Choroid plexus epithelial cell (primary cell): ENCODE measurements at regions not wholly inside any gene's neighbourhood (a gene's known extent, or its start where the extent isn't known, plus 50 kb on each side); places are given as distances from the start of the nearest gene placed in this dataset.
"Not testable (repeated sequence)": the region's sequence is repeated elsewhere in the genome, so short reads cannot be mapped to it uniquely, and the experiment has no call there.

ENCODE experiments used
- DNase-seq: peaks from one replicate; pipeline ENCODE4 v3.0.0-alpha.2; 2010; ENCODE audit warnings: low read depth
- H3K4me3 ChIP-seq: 2 replicates; pipeline ENCODE4 v1.5.1; 2011; ENCODE audit warnings: low read depth, mild to moderate bottlenecking, control low read depth, low read length, moderate library complexity
- TF ChIP-seq, protein P1 (sequence below): conservative IDR thresholded peaks from 2 replicates; pipeline ENCODE4 v1.5.1; 2011; ENCODE audit warnings: low read depth, mild to moderate bottlenecking, control low read depth, inconsistent platforms, low read length, moderate library complexity

DNA sequence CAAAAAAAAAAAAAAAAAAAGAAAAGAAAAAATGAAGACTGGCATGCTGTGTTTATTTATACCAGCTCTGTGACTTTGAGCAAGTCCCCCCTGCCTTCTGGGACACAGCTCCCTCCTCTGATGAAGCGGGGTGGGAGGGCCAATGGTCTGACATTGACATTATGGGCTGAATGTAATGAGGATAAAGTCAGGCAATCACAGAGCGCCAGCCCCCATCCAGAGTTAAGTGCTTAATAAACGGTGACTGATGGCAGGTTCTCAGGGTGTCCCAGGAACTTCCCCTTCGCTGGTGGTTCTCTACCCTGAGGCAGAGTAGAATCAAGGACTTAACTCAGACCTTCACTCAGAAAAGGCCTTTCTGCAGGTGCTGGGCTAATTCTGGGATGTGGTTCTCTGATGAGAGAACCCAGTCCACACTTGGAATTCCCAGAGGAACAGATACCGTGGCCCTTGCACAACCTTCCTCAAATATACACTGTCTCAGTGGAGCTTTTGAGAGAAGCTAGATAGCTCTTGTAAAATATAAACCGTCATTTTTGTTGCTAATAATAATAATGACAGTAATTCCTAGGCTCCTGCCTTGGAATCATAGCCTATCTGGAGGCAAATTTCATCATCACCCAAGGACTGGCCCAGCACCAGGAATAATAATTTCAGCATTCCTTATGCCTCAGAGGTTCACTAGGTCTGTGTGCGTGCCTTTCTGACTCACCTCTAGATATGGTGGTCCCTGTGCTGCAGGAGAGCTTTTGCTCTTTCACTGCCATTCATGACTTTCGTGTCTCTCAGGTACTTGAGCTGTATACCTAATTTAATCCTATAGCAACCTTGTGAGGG lies 115.8 kb downstream of the RPLP1 start:
- TF ChIP-seq, protein P1, sequence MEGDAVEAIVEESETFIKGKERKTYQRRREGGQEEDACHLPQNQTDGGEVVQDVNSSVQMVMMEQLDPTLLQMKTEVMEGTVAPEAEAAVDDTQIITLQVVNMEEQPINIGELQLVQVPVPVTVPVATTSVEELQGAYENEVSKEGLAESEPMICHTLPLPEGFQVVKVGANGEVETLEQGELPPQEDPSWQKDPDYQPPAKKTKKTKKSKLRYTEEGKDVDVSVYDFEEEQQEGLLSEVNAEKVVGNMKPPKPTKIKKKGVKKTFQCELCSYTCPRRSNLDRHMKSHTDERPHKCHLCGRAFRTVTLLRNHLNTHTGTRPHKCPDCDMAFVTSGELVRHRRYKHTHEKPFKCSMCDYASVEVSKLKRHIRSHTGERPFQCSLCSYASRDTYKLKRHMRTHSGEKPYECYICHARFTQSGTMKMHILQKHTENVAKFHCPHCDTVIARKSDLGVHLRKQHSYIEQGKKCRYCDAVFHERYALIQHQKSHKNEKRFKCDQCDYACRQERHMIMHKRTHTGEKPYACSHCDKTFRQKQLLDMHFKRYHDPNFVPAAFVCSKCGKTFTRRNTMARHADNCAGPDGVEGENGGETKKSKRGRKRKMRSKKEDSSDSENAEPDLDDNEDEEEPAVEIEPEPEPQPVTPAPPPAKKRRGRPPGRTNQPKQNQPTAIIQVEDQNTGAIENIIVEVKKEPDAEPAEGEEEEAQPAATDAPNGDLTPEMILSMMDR = no peak
- DNase-seq = peak; percentile 79
- H3K4me3 ChIP-seq = no peak overlapping the region

GRCh38 chr15:69570454-69570853 lies 117.8 kb downstream of the RPLP1 start:
- H3K4me3 ChIP-seq = no peak overlapping the region
- DNase-seq = no peak
- TF ChIP-seq, protein P1 = no peak

DNA sequence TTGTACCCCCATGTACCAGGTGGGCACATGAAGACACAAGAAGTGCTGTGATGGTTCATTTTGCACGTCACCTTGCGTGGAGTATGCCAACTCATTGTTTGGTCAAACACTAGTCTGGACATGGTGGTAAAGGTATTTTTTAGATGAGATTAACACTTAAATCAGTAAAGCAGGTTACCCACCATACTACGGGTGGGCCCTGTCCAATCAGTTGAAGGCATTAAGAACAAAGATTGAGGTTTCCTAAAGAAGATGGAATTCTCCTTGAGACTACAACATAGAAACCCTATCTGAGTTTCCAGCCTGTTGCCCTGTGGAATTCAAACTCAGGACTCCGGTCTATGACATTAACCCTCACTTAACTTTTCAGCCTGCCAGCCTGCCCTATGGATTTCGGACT lies 118.4 kb downstream of the RPLP1 start:
- DNase-seq = no peak
- no peak overlapping the region for H3K4me3 ChIP-seq
- TF ChIP-seq, protein P1 = no peak

- not testable (repeated sequence) for DNase-seq, H3K4me3 ChIP-seq
These were observed 120.7 kb downstream of the RPLP1 start for GRCh38 chr15:69573278-69573677.

DNA sequence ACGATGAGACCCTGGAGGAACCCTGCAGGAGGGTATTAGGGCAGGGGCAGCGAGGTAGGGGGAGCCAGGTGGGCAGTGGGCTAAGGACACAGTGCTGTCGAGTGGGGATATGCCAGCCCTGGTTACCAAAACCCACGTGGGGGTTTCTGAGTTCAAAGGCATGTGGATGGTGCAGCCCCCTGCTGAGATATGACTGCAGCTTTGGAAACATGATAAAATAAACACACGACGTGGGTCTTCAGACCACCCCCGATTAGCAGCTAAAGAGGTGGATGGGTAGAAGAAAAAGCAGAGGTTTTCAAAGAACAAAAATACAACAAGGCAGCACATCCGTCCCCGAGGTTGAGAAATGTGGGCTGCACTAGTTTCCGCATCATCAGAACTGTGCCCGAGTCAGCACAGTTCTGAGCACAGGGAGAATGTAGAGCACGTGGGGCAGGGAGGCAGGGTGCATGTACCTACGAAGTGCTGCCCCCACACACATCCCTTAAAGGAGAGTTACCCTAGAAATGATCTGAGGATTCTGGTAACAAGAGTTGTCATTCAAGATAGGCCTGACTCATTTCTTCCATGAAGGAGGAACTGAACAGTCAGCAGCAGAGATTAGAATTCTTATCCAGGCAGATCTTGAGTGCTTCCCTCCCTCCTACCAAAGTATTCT lies 121.3 kb downstream of the RPLP1 start:
- no peak overlapping the region for H3K4me3 ChIP-seq
- DNase-seq = peak; percentile 74
- TF ChIP-seq, protein P1 = no peak

DNA sequence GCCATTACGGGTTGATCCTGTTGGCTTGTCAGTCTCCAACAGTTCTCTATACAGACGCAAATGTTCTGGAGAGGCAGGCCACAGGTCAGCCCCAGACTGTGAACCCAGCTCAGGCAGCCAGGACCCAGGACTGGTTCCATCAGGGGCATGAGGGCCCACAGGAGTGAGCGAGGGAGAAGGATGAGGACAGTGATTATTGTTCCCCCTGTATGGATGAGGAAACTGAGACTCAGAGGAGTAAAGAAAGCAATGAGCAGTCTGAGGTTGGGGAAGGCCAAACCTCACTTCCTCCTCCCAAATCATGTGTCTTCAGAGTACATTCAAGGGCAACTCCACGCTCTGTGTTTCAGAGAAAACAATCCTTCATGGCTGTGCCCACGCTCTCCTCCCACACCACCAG lies 121.9 kb downstream of the RPLP1 start:
- no peak for DNase-seq
- no peak overlapping the region for H3K4me3 ChIP-seq
- TF ChIP-seq, protein P1 = no peak

GRCh38 chr15:69575387-69575786 lies 122.8 kb downstream of the RPLP1 start:
- TF ChIP-seq, protein P1 = no peak
- DNase-seq = no peak
- no peak overlapping the region for H3K4me3 ChIP-seq
